ENCODE measurements at regions not wholly inside any gene's neighbourhood (a gene's known extent, or its start where the extent isn't known, plus 50 kb on each side); places are given as distances from the start of the nearest gene placed in this dataset.

DNA sequence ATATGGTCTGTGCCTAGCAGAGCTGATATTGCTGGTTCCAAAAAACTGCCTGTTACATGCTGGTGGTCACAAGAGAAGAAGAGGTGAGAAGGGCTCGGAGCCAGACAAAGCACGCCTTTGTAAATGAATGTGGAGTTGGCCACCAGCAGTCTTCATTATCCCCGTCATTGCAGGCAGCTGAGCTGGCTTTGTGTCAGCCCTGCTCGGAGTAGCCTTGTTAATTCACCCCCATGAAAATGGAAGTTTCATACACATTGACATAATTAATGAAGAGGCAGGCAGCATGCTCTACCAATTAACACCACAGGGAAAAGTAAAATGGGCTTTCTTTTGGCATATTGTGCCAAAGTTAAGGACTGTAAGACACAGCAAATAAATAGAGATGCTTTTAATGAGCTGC lies 113.7 kb upstream of the RBFOX1 start:
- no peak for DNase-seq (ENCODE audit: insufficient read length, low spot score)
- no peak for FAIRE-seq
- no peak for TF ChIP-seq POLR2A (IDR thresholded peaks at IDR 0.05; ENCODE audit: low read depth, low read length)

DNA sequence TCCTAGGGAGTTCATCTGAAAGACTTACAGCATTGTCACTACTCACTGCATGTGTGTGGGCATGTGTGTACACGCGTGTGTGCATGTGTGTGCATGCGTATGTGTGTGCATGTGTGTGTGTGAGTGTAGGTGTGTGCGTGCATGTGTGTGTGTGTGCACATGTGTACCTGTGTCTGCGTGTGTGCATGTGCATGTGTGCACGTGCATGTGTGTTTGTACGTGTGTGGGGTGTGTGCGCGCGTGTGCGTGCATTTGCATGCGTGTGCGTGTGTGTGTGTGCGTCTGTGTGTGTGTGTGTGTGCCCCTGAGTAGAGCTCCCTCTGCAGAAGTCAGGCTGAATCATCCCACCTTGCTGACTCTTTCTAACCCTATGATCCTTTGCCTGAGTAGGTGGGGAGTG lies 114.8 kb upstream of the RBFOX1 start:
- no peak for DNase-seq (ENCODE audit: insufficient read length, low spot score)
- no peak for FAIRE-seq
- no peak for TF ChIP-seq POLR2A (IDR thresholded peaks at IDR 0.05; ENCODE audit: low read depth, low read length)

DNA sequence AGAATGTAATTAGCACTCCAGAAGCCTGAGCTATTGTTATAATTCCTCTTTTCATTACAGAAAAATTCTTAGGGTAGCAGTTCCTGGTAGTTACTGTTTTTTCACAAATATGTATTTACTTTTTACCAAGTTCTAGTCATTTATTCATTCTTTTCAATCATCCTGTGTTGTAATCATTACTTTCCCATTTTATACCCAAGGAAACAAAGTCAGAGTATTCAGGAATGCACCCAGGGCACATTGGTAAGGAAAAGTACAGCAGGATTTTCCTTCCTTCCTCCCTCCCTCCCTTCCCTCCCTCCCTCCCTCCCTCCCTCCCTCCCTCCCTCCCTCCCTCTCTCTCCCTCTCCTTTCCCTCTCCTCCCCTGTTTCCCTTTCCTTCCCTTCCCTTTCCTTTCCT lies 115.9 kb upstream of the RBFOX1 start:
- no peak for TF ChIP-seq POLR2A (IDR thresholded peaks at IDR 0.05; ENCODE audit: low read depth, low read length)

DNA sequence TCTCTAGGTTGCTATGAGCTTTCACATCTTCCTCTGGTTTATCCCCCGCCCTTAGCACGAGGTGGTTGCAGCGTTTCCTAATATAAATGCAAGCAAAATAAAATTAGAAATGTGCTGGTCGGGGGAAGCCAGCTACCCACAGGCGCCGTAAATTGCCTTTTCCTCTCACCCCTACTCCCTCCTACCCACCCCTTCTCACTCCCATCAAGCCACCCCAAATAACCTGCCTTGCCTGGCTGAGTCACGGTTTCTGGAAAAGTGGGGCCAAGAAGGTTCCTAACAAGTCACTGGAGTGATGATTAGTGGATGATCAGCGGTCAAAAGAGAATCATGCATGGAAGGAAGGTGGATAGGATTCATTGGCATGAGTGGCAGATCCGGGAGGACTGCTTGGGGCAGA lies 120.9 kb upstream of the RBFOX1 start:
- no peak for TF ChIP-seq POLR2A (IDR thresholded peaks at IDR 0.05; ENCODE audit: low read depth, low read length)
- no peak for DNase-seq (ENCODE audit: insufficient read length, low spot score)
- FAIRE-seq = no peak

More for the DNA sequence above, 115.9 kb upstream of the RBFOX1 start:
- FAIRE-seq = no peak
- DNase-seq (ENCODE audit: insufficient read length, low spot score) = no peak

DNA sequence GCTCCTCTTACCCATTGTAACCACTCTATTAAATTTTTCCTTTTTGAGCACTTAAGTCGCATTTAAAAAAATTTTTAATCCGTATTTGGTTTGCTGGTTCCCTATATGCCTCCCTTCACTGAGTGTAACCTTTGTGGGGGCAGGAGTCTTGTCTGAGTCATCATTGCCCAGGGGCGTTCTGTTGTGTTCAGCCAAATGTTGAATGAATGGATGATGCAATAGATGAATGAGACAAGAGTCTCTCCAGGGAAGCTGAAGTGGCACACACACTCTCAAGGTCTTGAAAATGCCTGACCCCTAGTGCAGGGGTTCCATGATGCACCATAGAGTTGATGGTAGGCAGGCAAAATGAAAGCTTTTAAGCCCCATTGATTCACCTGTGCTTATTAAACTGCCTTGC lies 123.0 kb upstream of the RBFOX1 start:
- TF ChIP-seq POLR2A (IDR thresholded peaks at IDR 0.05; ENCODE audit: low read depth, low read length) = no peak
- FAIRE-seq (no peak), DNase-seq (ENCODE audit: insufficient read length, low spot score) (no peak)

DNA sequence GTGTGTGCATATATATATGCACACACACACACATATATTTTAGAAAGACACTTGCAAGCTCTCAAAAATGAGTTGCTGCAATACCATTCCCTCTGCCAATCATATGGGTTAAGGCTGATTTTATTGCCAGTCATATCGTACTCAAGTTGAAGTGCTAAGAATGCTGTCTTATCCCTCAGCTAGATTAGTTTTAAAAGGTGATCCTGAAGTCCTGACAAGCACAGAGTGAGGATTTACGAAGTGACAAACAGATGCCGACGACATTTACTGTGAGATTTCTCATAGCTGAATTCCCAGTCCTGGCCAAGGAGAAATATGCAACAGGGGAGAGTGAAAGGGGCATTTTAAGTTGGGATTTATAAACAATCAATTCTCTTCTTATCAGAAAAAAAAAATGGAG lies 126.2 kb upstream of the RBFOX1 start:
- FAIRE-seq (no peak), DNase-seq (ENCODE audit: insufficient read length, low spot score) (no peak)
- TF ChIP-seq POLR2A (IDR thresholded peaks at IDR 0.05; ENCODE audit: low read depth, low read length) = no peak

DNA sequence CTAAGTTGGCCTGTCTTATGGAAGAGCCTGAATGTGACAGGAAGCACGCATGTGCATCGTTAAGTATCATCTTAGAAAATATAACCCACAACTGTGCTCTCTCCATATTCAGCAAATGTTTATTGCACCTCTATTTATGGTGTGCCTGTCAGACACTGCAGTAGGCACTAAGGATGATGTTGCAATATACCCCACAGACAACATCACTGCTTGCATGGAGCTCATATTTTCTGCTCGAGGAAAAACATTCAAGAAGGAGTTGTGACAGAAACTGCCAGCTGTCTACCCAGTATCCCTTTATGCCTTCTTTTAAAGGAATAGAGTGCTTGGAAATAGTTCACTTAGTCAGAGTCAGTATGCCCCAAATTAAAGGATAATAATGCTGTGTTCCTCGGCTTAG lies 132.3 kb upstream of the RBFOX1 start:
- no peak for DNase-seq (ENCODE audit: insufficient read length, low spot score)
- FAIRE-seq = no peak
- TF ChIP-seq POLR2A (IDR thresholded peaks at IDR 0.05; ENCODE audit: low read depth, low read length) = no peak

DNA sequence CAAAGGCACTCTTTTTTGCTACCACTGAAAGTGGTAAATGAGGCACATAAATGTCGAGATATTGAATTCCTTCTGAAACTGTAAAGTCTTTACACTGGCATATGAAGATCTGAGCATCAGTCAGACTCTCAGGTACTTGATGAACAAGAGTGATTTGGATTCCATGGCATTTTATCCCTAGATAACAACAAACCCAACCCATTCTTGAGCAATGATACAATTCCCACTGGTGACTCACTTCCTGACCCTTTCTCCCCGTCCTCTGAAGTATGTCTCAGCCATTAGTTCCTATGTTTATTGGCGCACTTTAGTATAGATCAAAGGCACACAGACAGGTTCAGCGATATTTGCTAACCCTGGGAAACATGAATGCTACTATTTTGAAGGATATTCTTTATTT lies 147.0 kb upstream of the RBFOX1 start:
- FAIRE-seq = no peak
- no peak for DNase-seq (ENCODE audit: insufficient read length, low spot score)
- no peak for TF ChIP-seq POLR2A (IDR thresholded peaks at IDR 0.05; ENCODE audit: low read depth, low read length)

DNA sequence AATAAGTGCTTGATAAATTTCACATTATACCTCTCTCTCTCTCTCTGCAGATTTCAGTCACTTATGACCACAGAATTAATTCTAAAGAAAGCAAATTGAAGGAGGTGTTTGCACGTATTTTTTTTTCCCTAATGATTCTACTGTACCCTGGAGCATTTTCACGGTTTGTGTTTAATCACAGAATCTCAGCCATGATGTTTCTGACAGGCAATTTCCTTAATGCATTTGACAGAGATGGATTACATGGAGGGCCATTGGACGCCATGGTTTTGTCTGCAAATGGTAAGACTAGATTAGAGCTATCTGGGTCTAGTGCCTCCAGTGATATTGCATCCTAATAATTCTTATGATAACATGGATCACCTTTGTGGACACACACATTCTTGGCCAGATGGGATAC lies 147.5 kb upstream of the RBFOX1 start:
- FAIRE-seq (no peak), DNase-seq (ENCODE audit: insufficient read length, low spot score) (no peak)
- no peak for TF ChIP-seq POLR2A (IDR thresholded peaks at IDR 0.05; ENCODE audit: low read depth, low read length)

DNA sequence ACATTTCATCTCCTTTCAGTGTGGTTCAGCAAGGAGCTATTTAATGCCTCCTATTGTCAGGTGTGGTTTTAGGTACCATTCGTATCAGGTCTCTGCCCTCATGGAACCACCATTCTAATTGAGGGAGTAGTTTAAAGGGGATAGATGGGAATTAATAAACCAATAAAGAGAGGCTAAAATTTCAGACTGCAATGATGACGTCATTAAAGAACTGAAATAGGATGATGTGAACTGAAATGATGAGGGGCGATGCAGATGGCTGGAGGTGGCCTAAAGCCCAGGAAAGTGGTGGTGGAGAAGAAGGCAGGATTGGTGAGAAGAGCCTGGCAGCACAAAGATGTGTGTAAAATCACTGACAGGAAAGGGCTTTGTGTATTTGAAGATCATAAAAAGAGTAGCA lies 148.9 kb upstream of the RBFOX1 start:
- no peak for FAIRE-seq
- DNase-seq (ENCODE audit: insufficient read length, low spot score) = no peak
- TF ChIP-seq POLR2A (IDR thresholded peaks at IDR 0.05; ENCODE audit: low read depth, low read length) = no peak

DNA sequence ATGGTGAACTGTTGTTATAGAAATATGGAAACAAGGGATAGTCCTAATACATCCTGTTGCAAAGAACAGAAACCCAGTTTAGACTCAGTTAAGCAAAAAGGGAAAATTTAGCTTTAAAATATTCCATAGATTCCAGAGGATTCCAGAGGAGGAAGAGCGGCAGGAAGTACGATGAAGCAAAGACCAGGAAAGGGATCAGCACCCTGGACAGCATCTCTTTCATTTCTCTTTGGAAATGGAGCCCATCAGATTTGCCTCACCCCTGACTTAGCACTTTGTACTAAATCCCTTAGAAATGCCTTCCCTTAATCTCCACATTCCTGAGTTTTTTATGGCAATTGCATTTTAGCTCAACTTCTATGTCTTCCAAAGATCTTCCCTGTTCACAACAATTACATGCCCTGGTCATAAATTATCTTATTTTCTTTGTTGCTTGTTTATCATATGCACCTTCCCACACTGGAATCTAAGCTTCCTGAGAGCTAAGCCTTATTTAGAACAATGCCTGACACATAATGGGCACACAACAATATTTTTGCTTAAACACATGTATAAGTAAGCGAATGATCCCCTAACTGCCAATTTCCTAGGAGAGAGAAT lies 150.0 kb upstream of the RBFOX1 start:
- FAIRE-seq (no peak), DNase-seq (ENCODE audit: insufficient read length, low spot score) (no peak)

DNA sequence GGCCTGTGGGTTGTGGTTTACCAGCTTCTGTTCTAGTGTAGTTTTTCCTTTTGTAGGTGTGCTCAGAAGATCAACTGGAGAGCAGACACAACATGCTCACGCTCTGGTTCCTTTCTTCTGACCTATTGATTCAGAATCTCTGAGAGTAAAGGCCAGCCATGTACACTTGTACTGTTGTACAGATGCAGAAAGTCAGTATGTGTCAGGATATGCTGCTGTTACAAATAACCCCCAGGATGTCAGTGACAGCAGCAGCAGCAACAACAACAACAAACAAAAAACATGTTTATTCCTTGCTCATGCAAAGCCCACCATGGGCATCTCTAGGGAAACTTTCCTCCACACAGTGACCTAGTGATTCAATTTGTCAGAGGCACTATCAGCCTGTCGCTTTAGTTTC lies 154.8 kb upstream of the RBFOX1 start:
- FAIRE-seq (no peak), DNase-seq (ENCODE audit: insufficient read length, low spot score) (no peak)
- TF ChIP-seq POLR2A (IDR thresholded peaks at IDR 0.05; ENCODE audit: low read depth, low read length) = no peak

More for the DNA sequence above, 150.0 kb upstream of the RBFOX1 start:
- no peak for TF ChIP-seq POLR2A (IDR thresholded peaks at IDR 0.05; ENCODE audit: low read depth, low read length)

DNA sequence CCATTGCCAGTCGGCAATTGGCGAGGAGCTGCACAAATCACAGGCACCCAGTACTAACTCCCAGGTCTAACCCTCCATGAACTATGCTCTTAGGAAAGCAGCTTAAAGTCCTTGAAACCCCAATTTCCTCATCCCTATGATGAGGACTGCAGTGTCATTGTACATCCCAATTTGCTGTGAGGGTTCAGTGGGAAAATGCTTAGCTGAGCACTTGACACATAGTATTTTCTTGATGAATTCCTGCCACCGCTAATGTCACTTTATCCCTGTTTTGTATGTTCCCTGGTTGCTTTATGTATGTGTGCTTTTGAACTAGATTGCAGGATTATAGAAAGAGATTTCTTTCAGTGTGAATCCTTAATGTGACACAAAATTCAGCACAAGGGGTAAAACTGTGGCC lies 161.5 kb upstream of the RBFOX1 start:
- DNase-seq (ENCODE audit: insufficient read length, low spot score) = no peak
- FAIRE-seq = no peak
- TF ChIP-seq POLR2A (IDR thresholded peaks at IDR 0.05; ENCODE audit: low read depth, low read length) = no peak

DNA sequence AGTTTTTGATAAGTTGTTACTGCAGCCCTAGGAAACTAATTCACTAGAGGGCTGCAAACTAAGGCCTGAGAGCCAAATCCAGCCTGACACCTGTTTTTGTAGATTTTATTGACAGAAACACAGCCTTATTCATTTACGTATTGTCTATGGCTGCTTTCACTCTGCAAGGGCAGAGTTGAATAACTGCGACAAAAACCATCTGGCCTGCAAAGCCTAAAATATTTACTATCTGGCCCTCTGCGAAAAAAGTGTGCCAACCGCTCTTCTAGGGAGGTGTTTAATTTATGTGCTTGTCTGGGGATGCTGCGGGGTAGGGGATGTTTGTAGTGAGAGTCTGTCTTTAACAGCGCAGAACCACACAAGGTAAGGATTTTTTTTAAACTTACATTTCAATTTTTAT lies 165.0 kb upstream of the RBFOX1 start:
- FAIRE-seq = no peak
- TF ChIP-seq POLR2A (IDR thresholded peaks at IDR 0.05; ENCODE audit: low read depth, low read length) = no peak
- no peak for DNase-seq (ENCODE audit: insufficient read length, low spot score)

DNA sequence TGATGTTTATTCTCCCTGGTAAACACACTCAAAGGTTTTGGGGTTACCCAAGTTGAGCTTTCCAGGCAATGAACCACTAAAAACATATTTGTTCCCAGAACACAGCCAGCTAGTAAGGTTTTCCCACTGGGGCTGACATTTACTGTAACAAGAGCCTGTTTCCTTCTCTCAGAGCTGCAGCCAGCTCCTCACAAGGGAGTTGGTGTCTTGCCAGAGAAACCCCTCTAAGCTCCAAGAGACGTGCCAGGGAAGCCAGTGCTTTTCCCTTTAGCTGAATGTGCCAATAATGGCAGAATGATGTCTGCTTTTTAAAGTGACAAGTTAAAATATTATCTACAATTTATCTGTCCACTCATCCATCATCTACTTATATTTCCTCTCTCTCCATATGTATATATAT lies 170.8 kb upstream of the RBFOX1 start:
- DNase-seq (ENCODE audit: insufficient read length, low spot score) (no peak), FAIRE-seq (no peak)
- TF ChIP-seq POLR2A (IDR thresholded peaks at IDR 0.05; ENCODE audit: low read depth, low read length) = no peak

DNA sequence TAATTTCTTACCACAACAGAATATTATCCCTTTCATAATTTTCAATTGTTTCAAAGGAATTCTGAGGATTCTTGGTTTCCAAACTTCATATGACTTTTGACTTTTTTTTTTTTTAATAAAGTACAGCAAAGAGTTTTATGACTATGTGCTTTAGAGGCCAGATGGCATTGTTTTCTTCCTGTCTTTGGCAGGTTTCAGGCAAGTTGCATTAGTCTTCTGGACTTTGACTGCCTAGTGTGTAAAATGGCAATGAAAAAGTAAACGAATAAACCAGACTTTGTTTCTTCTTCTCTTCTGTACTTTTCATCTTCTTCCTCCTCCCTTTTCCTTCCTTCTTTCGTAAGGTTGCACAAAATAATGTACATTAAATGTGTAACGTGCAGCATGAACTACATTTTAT lies 172.6 kb upstream of the RBFOX1 start:
- no peak for FAIRE-seq
- no peak for TF ChIP-seq POLR2A (IDR thresholded peaks at IDR 0.05; ENCODE audit: low read depth, low read length)

More for the DNA sequence above, 172.6 kb upstream of the RBFOX1 start:
- DNase-seq (ENCODE audit: insufficient read length, low spot score) = no peak

All from H54 (cell line).